ENCODE measurements at regions not wholly inside any gene's neighbourhood (a gene's known extent, or its start where the extent isn't known, plus 50 kb on each side); places are given as distances from the start of the nearest gene placed in this dataset.

DNA sequence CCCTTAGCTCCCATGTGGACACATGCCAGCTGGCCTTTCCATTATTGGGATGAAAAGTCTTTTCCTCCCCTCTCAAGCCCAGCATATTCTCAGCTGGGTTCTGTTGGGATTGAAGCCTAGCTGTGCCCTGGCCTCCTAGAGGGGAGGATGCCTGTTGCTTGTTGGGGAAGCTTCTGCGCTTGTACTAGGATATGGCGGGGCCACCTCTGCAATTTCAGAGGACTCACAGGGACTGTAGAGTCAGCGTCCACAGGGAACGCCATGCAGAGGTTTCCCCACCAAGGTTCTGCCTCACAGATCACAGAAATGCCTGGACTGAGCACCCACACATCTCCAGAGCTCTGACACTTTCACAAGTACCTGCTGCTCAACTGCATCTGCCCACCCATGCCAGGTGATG lies 288.7 kb upstream of the FOXQ1 start:
- no peak for DNase-seq

GRCh38 chr6:1022719-1023118 lies 289.2 kb upstream of the FOXQ1 start:
- DNase-seq = no peak

GRCh38 chr6:1020837-1021236 lies 291.1 kb upstream of the FOXQ1 start:
- DNase-seq = no peak

DNA sequence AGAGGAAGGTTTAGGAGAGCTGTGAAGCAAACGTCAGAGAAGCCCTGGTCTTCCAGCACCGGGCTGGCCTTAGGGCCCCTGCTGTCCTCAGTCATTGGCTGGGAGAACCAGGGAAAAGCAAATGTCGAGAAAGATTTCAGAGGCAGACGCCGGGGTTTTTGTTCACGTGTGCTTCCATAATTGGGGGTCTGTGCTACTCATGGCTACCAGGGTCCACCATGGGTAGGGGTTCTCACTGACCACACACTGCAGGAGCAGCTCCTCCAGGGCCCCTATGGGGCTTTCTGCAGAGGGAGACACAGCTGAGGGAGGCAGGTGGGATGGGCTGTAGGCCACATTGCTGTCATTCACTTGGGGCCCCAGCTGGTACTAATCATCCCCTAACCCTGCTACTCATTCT lies 291.8 kb upstream of the FOXQ1 start:
- DNase-seq = no peak

- no peak for DNase-seq
These were observed 293.9 kb upstream of the FOXQ1 start for GRCh38 chr6:1018041-1018440.

DNA sequence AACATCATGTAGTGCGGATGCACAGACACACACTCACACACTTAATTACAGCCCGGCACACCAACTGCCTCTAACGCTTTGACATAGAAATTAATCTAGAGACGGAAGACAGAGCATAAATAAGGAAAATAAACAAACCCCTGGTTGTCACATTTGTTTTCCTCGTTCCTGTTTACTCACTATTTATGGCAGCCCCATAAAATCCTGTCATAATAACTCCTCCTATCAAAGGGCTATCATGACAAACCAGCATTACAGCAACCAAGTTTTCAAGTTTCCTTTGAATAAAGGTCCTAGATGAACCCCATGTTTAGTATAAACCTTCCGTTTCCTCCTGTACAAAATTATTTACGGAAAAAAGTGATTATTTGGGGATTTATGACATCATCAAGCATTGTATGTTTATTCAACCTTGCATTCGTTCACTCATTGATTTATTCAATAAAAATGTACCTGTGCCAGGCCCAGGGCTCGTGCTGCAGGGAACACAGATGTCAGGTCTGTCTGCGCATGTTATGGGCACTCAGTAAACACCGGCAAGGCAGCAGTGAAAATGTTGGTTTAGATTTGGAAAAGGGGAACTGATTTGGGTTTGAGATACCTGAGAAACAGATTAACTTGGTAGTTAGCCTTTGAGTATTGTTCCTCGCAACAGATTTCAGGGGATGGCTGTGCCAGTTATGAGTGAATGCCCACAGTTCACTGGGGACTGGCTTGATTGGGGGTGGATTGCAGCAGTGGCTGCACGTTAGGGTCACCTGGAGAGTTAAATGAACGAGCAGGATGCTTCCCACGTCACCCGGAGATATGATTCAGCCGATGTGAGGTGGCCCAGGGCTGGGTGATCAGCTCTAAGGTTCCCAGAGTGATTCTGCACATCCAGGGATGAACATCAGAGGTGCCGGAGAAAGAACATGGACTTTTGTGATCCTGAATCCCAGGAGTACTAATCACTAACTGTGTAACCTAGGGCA lies 295.3 kb upstream of the FOXQ1 start:
- no peak for DNase-seq

GRCh38 chr6:1015825-1016224 lies 296.1 kb upstream of the FOXQ1 start:
- DNase-seq = no peak

DNA sequence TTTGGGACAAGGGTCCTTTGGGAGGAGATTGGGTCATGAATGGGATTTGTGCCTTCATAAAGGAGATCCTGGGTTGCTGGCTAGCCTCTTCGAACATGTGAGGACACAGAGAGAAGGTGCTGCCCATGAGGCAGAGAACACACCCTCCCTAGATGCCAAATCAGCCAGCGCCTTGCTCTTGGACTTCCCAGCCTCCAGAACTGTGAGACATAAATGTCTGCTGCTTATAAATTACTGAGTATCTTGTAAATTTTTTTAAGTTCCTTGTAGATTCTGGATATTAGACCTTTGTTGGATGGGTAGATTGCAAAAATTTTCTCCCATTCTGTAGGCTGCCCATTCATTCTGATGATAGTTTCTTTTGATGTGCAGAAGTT lies 297.5 kb upstream of the FOXQ1 start:
- no peak for DNase-seq

DNA sequence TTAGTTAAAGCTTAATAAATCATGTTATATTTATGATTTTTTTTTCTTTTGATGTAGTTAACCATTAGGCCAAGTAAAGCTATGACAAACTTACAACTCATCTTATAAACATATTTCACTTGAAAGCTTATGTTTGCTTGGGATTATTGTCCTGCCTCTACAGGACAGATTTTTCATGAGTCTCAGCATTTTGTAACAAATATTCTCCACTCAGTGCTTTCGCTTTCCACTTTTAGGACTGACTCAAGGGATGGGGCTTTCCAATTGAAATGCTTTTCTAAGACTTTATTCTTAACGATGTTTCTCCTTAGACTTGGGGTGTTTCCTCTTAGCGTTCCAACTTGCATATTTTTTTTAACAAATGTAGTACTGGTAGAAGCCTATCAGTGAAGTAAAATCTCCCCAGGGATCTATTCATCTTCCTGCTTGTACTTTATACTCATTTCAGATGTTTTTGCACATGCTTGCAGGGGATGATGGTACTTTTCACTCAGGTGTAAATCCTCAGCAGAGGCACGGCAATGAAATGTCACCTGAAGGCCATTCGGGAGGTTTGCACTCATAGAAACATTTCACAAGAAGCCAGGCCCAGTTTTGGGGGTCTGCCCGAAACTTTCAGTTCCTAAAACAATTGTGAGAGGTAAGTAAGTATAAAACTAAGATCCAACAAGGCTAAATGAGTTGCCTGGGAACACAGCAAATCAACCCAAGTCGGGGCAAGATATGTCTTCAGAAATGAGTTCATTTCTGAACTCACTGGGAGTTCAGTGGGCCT lies 298.1 kb upstream of the FOXQ1 start:
- no peak for DNase-seq

DNA sequence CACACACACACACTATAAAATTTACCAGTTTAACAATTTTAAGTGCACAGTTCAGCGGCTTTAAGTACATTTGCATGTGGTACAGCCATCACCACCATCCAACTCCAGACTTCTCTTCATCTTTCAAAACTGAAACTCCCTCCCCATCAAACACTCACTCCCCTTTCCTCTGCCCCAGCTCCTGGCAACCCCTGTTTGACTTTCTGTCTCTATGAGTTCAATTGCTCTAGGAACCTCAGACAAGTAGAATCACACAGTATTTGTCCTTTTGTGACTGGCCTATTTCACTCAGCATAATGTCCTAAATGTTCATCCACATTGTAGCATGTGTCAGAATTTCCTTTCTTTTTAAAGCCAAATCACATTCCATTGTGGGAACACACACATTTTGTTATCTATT lies 302.8 kb upstream of the FOXQ1 start:
- no peak for DNase-seq

GRCh38 chr6:1007159-1007558 lies 304.7 kb upstream of the FOXQ1 start:
- no peak for DNase-seq

GRCh38 chr6:1004885-1005630 lies 306.8 kb upstream of the FOXQ1 start:
- DNase-seq = no peak

- no peak for DNase-seq
These were observed 308.3 kb upstream of the FOXQ1 start for GRCh38 chr6:1003394-1004160.

DNA sequence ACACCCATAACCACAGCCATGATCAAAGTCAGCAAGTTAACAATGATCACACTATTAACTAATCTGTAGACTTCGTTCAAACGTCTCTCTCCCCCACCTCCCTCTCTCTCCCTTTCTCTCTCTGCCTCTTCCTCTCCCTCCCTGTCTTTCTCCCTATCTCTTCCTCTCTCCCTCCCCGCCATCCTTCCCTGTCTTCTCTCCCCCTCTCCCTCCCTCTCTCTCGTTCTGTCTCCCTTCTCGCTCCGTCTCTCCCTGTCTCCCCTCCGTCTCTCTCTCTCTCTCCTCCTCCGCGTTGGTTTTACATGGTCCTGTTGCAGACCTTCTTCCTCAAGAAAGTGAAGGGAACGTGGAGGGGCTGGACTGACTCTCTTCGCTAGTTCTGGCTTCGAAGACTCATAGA lies 308.9 kb upstream of the FOXQ1 start:
- no peak for DNase-seq

DNA sequence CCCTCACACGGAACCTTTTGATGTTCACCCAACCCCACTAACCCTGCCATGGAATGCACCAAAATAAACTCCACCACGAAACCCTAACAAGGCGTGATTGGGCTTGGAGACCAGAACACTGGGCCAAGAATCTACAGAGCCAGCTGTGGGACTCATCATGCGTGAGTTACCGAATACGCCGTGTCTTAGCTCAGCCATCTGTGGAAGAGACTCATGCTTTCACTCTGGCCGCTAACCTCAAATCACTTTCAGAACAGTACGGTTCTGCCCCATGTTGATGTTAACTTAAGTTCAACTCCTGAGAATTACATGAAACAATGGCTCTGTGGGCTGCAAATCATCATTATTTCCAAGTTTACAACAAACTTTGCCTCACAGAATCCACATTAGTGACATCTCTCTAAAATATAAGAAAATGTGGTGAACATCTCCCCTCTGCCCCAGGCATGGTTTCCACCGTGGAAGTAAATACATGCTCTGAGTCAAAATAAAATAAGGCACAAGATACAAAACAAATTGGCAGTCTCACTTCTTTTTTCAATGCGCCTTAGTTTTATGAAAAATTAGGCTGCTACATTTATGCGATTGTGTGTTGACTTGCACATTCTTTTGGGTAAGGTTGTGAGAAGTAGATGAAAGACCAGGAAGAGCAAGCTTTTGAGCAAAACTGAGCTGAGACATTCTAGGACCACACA lies 308.9 kb upstream of the EXOC2 start:
- DNase-seq = no peak

DNA sequence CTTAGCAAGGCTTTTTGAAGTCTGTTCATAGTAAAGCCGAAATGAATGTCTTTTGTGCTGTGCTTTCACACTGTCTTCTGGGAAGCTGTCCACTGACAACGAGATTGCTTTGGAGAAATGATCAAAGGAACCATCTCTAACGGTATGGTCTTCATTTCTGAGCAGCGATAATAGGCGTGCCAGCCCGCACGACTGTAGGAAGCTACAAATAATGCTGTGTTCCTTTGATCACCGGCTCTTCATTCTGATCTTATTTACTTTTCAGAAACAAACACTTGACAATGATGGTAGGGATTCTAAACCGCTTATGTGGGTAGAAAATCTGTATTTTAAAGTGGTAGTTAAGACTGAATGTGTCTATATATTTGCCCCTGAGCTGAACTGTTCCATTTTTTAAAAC lies 306.6 kb upstream of the EXOC2 start:
- no peak for DNase-seq

DNA sequence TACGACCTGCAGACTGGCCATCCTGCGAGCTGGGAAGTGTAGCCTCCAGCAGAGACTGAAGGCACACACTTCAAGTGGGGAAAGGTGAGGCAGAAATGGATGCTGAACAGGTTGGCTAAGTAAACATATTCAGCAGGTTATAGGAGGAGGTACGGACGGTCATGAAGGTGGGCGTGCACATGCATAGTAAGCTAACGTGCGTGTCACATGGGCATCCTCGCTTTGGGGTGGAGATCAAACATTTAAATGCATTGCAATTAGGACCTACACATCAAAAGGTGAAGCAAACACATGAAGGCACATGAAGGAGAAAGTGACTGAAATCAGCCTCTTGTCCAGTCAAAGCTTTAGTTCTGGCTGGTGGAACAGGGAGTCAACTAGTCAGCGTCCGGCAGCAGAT lies 305.6 kb upstream of the EXOC2 start:
- DNase-seq = no peak

GRCh38 chr6:996271-996852 lies 303.4 kb upstream of the EXOC2 start:
- no peak for DNase-seq

GRCh38 chr6:991192-991591 lies 298.3 kb upstream of the EXOC2 start:
- DNase-seq = no peak

GRCh38 chr6:984031-984430 lies 291.1 kb upstream of the EXOC2 start:
- no peak for DNase-seq

- DNase-seq = no peak
These were observed 286.2 kb upstream of the EXOC2 start for GRCh38 chr6:978937-979685.

Data from activated CD4-positive, alpha-beta T cell treated with anti-CD3 and anti-CD28 coated beads, Interleukin-10, Interleukin-2, amounts not matched to agents 100 ng/mL and 50 ng/mL, durations not matched to agents 16 hours and 8 hours (primary cell).